HG03097 (cell line): ENCODE measurements at regions not wholly inside any gene's neighbourhood (a gene's known extent, or its start where the extent isn't known, plus 50 kb on each side); places are given as distances from the start of the nearest gene placed in this dataset.
"Not testable (repeated sequence)": the region's sequence is repeated elsewhere in the genome, so short reads cannot be mapped to it uniquely, and the experiment has no call there.

Experiments
- ATAC-seq: cut with Tn5 transposase; IDR thresholded peaks from one replicate; pipeline ENCODE4 v1.9.1; 2021; ENCODE audit not compliant: unreplicated experiment, low FRiP score

- no peak for ATAC-seq
These were observed 1004.0 kb downstream of the HACE1 start for GRCh38 chr6:103855750-103856149.

- no peak for ATAC-seq
These were observed 1005.7 kb downstream of the HACE1 start for GRCh38 chr6:103854059-103854458.

GRCh38 chr6:103838457-103838856, 1021.3 kb downstream of the HACE1 start:
- ATAC-seq: no peak

- ATAC-seq: no peak
These were observed 1033.5 kb downstream of the HACE1 start for GRCh38 chr6:103826209-103826608.

GRCh38 chr6:103820148-103820547, 1039.6 kb downstream of the HACE1 start:
- no peak for ATAC-seq

- ATAC-seq: no peak
These were observed 1040.2 kb downstream of the HACE1 start for GRCh38 chr6:103819509-103819908.

GRCh38 chr6:103812970-103813369, 1046.7 kb downstream of the HACE1 start:
- no peak for ATAC-seq

- ATAC-seq: not testable (repeated sequence)
These were observed 1057.7 kb downstream of the HACE1 start for GRCh38 chr6:103801901-103802479.

GRCh38 chr6:103799971-103800670, 1059.6 kb downstream of the HACE1 start:
- ATAC-seq: no peak

GRCh38 chr6:103798166-103798565, 1061.6 kb downstream of the HACE1 start:
- ATAC-seq: no peak

GRCh38 chr6:103797738-103798137, 1062.0 kb downstream of the HACE1 start:
- no peak for ATAC-seq

GRCh38 chr6:103791458-103791857, 1068.3 kb downstream of the HACE1 start:
- ATAC-seq: no peak

- ATAC-seq: no peak
These were observed 1075.6 kb downstream of the HACE1 start for GRCh38 chr6:103784117-103784516.

GRCh38 chr6:103783329-103783728, 1076.4 kb downstream of the HACE1 start:
- ATAC-seq: no peak

- ATAC-seq: no peak
These were observed 1090.3 kb downstream of the HACE1 start for GRCh38 chr6:103769431-103769830.

GRCh38 chr6:103750603-103751002, 1109.1 kb downstream of the HACE1 start:
- ATAC-seq: no peak

- no peak for ATAC-seq
These were observed 1125.7 kb downstream of the HACE1 start for GRCh38 chr6:103734016-103734415.

- no peak for ATAC-seq
These were observed 1130.1 kb downstream of the HACE1 start for GRCh38 chr6:103729658-103730057.

GRCh38 chr6:103723438-103724322, 1136.0 kb downstream of the HACE1 start:
- no peak for ATAC-seq

- no peak for ATAC-seq
These were observed 1137.0 kb downstream of the HACE1 start for GRCh38 chr6:103722683-103723082.

GRCh38 chr6:103721923-103722322, 1137.8 kb downstream of the HACE1 start:
- ATAC-seq: no peak
